ENCODE measurements at regions not wholly inside any gene's neighbourhood (a gene's known extent, or its start where the extent isn't known, plus 50 kb on each side); places are given as distances from the start of the nearest gene placed in this dataset.

GRCh38 chr1:36597514-36597913 is 114.8 kb upstream of the CSF3R start:
- TF ChIP-seq CTCF (conservative IDR thresholded peaks at IDR 0.05; ENCODE audit: low read depth, low read length) = no peak
- H3K4me3 ChIP-seq (ENCODE audit: low read length) = no peak overlapping the region
- no peak for DNase-seq (ENCODE audit: low read depth)

DNA sequence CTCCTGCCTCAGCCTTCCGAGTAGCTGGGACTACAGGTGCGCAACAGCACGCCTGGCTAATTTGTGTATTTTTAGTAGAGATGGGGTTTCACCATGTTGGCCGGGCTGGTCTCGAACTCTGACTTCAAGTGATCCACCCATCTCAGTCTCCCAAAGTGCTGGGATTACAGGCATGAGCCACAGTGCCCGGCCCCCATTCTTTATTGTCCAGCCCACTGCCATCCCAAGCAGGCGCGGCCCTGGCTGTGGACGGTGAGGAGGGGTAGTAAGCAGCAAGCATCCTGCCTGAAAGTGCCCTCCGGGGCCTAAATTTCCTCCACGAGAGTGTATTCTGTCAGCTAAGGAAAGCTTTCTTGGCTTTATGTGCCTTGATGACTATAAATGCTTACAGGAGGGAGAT is 113.2 kb upstream of the CSF3R start:
- DNase-seq (ENCODE audit: low read depth) = no peak
- TF ChIP-seq CTCF (conservative IDR thresholded peaks at IDR 0.05; ENCODE audit: low read depth, low read length) = no peak
- H3K4me3 ChIP-seq (ENCODE audit: low read length) = no peak overlapping the region

DNA sequence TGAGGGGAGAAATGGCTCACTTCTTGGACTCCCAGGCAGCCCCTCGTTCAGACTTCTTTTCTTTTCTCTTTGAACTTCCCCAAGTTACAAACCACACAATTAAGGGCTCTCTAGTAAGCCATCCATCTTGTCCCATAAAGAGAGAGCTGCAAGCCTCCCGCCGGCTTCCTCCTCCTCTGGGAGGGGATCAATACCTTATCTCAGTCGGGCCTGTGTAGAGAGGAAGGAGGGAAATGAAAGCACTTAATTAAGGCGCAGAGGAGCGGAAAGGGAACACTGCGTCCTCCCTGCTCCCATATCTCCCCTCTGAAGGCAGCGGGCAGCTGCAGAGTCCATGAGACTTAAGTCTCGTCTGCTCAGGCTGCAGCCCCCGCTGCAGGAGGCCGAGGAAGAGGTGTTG is 112.6 kb upstream of the CSF3R start:
- no peak overlapping the region for H3K4me3 ChIP-seq (ENCODE audit: low read length)
- TF ChIP-seq CTCF (conservative IDR thresholded peaks at IDR 0.05; ENCODE audit: low read depth, low read length) = no peak
- DNase-seq (ENCODE audit: low read depth) = no peak

- H3K4me3 ChIP-seq (ENCODE audit: low read length) = no peak overlapping the region
- no peak for TF ChIP-seq CTCF (conservative IDR thresholded peaks at IDR 0.05; ENCODE audit: low read depth, low read length)
- no peak for DNase-seq (ENCODE audit: low read depth)
Measured at GRCh38 chr1:36594023-36594422, 111.3 kb upstream of the CSF3R start.

DNA sequence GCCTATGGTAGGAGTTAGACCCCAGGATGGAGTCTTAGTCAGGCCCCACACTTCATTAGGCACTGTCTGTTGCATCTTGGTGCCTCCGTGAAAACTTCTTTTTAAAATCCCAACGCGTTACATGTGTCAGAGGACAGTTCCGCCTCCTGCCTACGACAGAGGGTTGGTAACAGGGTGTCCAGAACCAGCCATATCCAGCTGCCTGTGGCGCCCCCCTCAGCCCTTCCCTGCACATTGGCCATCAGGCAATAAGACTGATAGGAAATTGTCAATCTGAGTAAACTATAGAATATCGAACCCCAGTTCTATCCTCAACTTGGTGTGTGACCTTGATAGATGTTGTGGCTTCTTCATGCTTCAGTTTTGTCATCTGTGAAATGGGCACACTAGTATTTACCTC is 108.6 kb upstream of the CSF3R start:
- TF ChIP-seq CTCF (conservative IDR thresholded peaks at IDR 0.05; ENCODE audit: low read depth, low read length) = no peak
- DNase-seq (ENCODE audit: low read depth) = no peak
- H3K4me3 ChIP-seq (ENCODE audit: low read length) = no peak overlapping the region

GRCh38 chr1:36590771-36591170 is 108.1 kb upstream of the CSF3R start:
- no peak for TF ChIP-seq CTCF (conservative IDR thresholded peaks at IDR 0.05; ENCODE audit: low read depth, low read length)
- H3K4me3 ChIP-seq (ENCODE audit: low read length) = no peak overlapping the region
- no peak for DNase-seq (ENCODE audit: low read depth)

GRCh38 chr1:36590264-36590663 is 107.6 kb upstream of the CSF3R start:
- TF ChIP-seq CTCF (conservative IDR thresholded peaks at IDR 0.05; ENCODE audit: low read depth, low read length) = no peak
- H3K4me3 ChIP-seq (ENCODE audit: low read length) = no peak overlapping the region
- no peak for DNase-seq (ENCODE audit: low read depth)

Data from retinal pigment epithelial cell (primary cell).